NB4 (cell line): ENCODE measurements at regions not wholly inside any gene's neighbourhood (a gene's known extent, or its start where the extent isn't known, plus 50 kb on each side); places are given as distances from the start of the nearest gene placed in this dataset.

ENCODE experiments used
- DNase-seq: peaks from one replicate; pipeline ENCODE4 v3.0.0; 2010; ENCODE audit warnings: low read depth
- H3K4me3 ChIP-seq: one replicate; pipeline ENCODE4 v1.5.1; 2011; ENCODE audit warnings: mild to moderate bottlenecking, low read depth, low read length, moderate library complexity
- CTCF ChIP-seq: IDR thresholded peaks from one replicate; pipeline ENCODE4 v1.5.1; 2012; ENCODE audit warnings: low read depth, low read length
- MYC ChIP-seq: IDR thresholded peaks from 2 replicates; pipeline ENCODE4 v1.6.1; 2011; ENCODE audit warnings: low read depth, low read length
- POLR2A ChIP-seq: IDR thresholded peaks from 2 replicates; pipeline ENCODE4 v1.6.1; 2011; ENCODE audit warnings: mild to moderate bottlenecking; ENCODE audit not compliant: insufficient read length; ENCODE audit errors: extremely low read depth
- TF ChIP-seq, protein P1 (sequence below): IDR thresholded peaks from 2 replicates; pipeline ENCODE4 v1.6.1; 2011; ENCODE audit warnings: low read depth, low read length

DNA sequence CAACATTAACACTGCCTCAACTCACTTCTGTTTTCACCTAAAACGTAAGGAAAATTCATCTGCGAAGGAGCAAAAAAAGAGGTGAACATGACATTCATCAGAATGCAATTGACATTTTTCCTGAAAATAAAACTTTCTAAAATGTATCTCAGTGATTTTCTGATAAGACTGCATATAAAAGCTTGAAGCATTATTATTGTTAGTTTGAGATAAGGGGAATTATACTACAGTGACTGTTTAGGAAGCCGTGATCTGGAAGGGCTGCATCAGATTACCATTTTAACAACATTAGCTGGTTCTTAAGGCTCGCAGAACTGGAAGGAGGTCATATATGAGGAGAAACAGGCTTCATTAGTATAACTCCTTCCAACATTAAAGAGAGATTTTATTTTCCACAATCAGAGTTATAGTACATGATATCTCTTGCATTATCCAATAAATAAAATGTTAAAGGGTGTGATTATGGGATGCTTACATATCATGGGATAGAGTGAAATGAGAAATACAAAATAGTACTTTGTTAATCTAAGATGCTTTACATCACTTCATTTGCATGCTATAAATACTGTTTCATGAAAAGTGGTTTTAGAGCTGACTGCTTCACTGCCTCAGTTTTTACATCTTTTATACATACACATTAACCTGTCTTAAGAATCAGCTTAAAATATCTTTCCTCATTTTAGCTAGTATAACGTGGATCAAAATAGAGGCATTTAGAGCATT lies 1820.1 kb upstream of the TENM3 start:
- TF ChIP-seq MYC (no peak), POLR2A (no peak), CTCF (no peak)
- TF ChIP-seq, protein P1, sequence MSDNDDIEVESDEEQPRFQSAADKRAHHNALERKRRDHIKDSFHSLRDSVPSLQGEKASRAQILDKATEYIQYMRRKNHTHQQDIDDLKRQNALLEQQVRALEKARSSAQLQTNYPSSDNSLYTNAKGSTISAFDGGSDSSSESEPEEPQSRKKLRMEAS = no peak
- no peak for DNase-seq
- H3K4me3 ChIP-seq = no peak overlapping the region

GRCh38 chr4:180423712-180424057 lies 1819.5 kb upstream of the TENM3 start:
- DNase-seq = no peak
- H3K4me3 ChIP-seq = no peak overlapping the region
- no peak for TF ChIP-seq POLR2A
- no peak for TF ChIP-seq MYC
- TF ChIP-seq CTCF = no peak
- TF ChIP-seq, protein P1 = no peak

DNA sequence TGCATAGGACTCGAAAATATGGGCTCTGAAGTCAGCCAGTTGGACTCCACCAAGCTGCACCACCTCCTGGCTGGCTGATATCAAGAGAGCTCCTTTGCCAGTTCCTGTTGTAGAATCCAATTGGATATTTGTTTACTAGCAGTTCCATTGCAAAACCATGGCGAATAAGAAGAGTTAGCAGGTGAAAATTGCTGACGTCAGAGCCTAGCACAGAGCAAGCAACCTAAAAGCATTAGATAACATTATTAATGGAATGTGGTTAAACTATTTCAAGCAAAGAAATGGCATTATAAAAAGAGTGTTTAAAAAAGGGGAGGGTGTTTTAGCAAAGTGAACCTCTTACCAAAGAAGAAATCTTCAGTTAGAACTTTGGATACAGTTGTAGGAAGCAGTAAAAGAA lies 1816.3 kb upstream of the TENM3 start:
- no peak overlapping the region for H3K4me3 ChIP-seq
- TF ChIP-seq POLR2A (no peak), MYC (no peak), CTCF (no peak)
- TF ChIP-seq, protein P1 = no peak
- DNase-seq = no peak

DNA sequence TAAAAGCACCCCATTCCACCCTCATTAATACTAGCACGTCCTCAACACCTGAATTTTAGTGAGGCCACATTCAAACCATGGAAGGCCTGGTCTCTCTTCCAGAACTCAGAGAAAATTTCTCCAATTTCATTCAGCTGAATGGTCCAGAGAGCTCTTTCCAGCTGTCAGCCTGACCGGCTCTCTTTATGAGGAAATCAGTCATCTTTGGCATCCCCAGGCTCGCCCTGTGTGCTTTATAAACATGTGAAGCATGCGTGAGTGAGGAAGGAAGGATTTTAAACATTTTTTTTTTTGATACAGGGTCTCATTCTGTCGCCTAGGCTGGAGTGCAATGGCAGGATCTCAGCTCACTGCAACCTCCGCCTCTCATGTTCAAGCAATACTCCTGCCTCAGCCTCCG lies 1812.9 kb upstream of the TENM3 start:
- H3K4me3 ChIP-seq = no peak overlapping the region
- TF ChIP-seq CTCF (no peak), POLR2A (no peak), MYC (no peak)
- TF ChIP-seq, protein P1 = no peak
- DNase-seq = no peak

DNA sequence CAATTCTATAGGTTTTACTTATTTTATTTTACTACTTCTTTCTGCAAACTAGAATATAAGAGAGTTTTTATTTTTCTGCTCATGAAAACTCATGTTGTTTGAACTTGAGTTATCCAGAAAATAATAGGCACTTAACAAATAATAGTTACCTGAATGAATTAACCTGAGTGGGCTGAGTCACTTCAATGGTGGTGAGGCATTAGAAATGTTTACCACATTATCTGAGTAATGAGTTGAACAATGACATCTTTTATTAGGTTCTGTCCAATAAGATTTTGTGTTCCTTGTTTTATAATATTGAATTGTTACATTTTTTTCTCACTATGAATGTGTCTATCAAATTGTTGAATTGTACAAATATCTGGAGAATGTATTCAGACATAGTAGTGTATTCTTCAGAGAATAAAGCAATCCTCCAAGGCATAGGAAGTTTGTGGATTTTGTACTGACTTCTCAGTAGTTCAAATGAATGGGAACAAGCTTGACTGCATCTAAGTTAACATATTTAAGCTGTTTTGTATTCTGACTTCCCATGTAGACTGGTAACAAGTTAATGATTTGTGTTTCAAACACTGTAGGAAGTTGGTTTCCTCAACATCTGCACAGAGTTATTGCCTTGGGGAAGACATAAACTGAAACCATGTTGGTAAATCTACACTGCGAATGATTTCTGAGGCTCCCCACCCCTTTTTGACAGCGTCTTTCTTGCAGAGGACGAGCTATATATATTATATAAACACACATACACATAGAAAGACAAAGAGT lies 1808.9 kb upstream of the TENM3 start:
- TF ChIP-seq POLR2A (no peak), MYC (no peak), CTCF (no peak)
- TF ChIP-seq, protein P1 = no peak

More for the DNA sequence above, 1808.9 kb upstream of the TENM3 start:
- no peak overlapping the region for H3K4me3 ChIP-seq
- DNase-seq = no peak
